HG03520 (cell line): ENCODE measurements at regions not wholly inside any gene's neighbourhood (a gene's known extent, or its start where the extent isn't known, plus 50 kb on each side); places are given as distances from the start of the nearest gene placed in this dataset.

Experiments used
- ATAC-seq: cut with Tn5 transposase; IDR thresholded peaks from one replicate; pipeline ENCODE4 v1.9.1; 2021; ENCODE audit warnings: mild to moderate bottlenecking, moderate library complexity; ENCODE audit not compliant: unreplicated experiment

DNA sequence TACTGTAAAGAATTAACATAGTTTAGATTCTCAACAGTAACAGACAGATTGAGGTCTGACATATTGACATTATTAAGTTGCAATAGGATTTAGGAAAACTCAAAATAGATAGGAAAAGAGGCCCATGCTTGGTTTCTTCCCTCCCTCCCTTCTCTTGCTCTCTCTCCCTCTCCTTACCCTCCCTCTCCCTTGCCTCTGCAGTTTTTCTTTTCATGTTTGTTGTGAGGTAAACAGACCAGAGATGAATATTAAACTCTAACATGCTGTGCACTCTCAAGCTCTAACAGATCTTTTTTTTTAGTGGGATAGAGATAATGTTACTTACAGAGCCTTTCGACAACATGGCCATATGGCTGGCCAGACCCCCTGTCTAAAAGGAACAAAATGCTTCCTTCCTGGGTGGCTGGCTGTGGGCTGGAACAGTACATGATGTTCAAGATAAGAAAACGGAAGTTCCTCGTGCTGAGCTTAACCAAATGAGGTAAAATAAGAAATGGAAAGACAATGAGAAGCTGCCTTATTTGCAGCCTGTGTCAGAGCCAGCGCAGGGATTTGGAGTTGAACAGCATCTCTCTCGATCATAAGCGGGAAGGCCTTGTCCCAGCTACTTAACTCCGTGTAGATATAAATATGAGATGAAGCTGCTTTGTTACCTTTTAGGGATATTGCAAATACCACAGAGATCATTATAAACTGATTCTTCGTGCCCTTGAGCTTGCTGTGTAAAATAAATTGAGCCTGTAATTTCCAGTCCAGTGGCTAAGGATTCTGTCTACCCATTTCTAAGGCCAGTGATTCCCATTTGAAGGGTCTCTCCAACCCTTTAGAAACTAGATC lies 391.9 kb upstream of the NPVF start:
- no peak for ATAC-seq

DNA sequence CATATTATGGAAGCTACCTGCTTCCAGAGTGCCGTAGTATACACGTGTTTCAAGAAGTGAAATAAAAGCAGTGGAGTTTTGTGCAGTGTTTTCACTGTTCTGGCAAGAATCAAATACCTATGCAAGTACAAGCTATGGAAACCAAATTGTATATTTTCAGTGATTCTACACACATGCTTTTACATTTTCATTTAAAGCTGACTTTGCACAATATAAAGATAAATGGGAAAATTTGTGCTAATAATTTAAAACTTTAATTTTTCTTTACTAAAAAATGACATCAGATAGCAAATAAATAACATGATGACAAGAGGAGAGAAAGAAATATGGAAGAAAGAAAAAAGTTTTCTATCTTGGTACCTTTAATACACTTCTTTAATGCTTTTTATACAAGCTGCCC lies 393.7 kb upstream of the NPVF start:
- no peak for ATAC-seq

DNA sequence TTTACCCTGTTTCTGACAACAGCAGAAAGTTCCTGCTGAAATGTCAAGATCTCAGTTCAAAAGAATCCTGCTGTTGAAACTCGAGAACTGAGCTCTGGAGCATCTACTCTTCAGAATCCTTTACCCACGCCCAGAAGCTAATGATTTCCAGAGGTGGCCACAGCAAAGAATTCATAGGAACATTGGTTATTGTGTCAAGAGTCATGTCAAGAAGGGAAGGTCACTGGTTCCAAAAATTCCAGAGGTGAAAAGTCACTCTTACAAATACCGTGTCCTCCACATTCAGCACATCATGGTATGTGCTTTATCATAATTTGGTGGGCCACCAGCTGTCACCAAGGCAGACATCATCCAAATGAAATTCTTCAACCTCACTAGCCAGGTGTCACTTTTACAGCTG lies 394.4 kb upstream of the NPVF start:
- ATAC-seq: no peak

DNA sequence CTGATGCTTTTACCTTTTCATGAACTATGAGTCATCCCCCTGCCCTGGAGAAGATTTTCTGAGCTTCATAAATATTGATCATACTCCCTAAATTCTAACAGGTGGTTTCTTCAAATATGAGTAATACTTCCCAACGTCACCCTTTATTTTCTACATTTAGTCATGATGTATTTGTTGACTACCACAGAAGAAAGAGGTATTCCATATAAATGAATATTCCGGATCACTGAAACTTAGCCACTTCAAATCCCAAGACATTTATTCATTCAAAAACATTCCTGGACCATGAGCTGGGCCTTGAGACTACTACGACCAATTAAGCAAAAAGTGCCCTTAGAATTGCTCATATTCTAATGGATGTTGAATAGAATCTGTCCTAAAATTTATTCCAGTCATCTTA lies 395.8 kb upstream of the NPVF start:
- no peak for ATAC-seq

DNA sequence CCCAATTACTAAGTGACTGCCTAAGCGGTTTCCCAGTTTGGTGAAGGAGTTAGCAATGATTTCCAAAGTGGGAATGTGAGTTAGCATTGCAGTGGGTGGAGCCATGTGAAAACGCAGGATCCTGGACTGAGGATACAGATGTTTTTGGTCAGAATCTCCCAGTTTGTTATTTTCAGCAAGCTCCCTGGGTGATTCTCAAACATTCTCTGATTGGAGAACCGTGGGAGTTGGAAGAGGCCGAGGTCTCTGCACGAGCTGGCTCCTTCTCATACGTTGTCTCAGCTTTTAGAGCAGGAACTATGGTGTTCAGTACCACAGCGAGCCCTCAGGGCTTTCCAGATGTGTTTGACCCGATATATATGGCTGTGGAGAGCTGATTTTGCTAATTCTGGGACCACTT lies 396.5 kb upstream of the NPVF start:
- ATAC-seq: no peak

DNA sequence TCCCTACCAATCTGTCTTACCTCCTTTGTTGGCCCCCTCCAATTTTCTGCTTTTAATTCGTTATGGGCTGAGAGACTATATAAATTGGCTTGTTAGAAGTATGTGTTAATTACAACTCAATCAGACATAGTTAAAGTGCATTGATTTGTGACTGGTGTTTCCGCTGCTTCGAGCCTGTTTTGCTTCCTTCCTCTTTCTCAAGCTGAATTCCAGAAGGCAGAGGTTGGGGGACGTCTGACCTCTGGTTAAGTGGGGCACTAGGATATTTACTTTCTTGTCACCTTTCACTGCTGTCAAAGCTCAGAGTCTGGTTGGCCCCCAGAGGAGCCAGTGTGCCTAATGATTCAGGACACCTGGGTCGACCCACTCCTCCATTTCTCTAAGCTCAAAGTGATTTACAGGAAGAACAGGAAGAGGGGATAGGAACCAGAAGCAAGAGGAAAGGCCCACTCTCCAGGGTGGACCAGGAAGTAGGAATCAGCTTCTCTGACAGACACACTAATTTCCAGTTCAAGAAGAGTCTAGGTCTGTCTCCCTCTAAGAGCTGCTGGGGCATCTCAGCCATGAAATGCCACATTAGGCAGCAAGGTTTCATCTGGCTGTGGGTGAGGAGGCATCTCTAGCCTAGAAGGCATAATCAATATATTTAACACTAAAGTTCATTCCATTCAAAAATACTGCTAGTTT lies 397.2 kb upstream of the NPVF start:
- ATAC-seq: no peak

DNA sequence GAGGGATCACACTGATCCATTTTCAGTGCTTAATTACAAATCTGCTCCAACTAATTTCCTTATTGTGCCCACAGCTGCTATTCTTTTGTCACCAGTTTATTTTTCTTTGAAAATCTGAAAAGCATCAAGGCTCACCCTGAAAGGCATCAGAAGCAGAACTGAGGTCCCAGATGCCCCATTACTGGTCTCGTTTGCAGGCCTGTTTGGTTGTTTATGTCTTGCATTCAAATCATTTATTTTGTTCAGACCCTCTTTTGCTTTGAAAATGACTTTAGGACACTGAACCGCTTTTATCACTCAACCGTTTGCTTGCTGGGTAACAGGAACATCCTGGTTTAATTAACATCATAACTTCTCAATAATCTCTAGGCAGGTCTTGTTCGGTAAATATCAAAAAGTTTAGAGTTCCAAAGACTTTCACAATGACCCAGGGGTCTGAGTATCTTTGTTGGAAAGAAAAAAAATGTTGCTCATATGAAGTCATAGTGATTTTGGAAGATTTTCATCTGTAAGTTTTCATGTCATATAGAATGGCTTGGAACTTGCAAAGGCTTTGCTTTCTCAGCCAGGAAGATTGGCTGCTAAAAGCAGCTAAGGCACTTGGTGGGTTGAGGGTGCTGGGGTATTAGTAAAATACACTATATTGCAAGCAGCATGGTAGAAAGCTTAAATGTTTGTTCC lies 398.3 kb upstream of the NPVF start:
- ATAC-seq: no peak

DNA sequence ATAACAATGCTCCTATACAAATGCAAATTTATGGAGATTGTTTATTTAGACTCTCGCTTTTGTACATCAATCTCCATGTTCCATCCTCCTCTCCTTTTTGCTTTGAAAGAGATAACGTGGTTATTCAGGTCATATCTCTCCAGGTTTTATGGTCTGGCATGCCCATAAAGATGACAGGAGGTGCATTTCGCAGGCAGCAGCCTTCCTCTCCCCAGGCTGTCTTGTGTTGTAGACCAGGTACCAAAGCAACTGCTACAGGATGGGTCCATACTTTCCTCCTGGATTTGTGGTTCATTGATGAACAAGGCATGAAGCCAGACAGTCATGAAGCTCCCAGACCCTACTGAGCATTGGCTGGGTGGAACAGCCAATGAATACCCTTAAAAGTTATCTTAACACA lies 400.2 kb upstream of the NPVF start:
- ATAC-seq: no peak

DNA sequence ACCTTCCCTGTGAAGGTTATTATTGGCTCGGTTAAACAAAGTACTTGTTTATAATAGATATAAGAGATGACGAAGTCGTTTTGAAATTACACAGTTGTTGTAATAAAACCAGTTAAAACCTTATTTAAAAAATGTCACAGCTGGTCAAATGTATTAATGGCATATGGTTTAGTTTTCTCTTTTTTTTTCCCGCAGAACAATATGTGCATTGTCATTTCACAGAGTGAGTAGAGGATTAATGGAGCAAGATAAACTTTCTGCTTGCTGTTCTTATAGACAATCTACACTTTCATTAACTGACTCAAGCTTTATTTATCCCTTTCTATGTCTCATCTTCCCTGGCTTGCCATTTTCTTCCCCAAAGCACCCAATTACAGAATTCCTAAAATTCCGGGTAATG lies 404.3 kb upstream of the NPVF start:
- no peak for ATAC-seq

DNA sequence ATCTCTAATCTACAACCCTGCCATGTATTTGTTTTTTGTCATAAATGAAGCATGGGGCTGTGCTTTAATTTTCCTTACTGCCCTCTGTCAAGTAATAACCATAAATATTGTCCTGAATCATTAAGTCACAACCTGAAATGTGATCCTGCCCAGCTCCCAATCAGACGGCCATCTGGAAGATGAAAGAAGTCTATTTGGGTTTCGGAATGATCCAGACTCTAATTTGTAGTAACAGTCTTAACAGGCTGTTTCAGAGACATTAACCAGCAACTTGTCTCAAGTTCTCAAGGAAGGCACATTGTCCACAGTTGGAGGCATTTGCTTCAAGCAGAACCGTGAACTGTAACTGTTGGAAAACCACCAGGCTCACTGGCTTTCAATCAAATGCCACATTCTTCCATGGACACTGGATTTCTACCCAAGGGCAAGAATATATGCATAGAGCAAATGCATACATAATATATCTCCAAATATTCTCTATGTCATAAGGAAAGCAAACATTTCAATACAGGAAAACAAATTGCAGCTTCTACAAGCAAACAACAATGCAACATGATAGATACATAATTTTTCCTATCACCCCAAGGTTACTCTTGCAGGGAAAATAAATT lies 405.2 kb upstream of the NPVF start:
- no peak for ATAC-seq

DNA sequence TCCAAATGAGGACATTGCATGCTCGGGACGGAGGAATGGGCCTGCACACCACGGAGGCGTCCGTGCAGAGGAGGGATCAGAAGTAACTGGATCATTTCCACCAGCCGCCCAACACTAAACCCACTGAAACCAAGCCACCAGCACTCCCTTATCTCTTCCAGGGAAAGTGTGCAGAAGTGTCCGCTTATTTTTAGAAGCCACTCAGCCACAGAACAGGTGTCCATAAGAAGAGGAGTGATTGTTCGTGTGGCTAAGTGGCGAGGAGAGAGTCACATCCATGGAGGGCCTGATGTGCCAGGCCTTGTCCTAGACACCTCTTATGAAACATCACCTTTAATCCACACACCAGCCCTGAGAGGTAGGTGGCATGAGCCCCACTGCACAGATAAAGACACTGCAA lies 407.9 kb upstream of the NPVF start:
- ATAC-seq: no peak

DNA sequence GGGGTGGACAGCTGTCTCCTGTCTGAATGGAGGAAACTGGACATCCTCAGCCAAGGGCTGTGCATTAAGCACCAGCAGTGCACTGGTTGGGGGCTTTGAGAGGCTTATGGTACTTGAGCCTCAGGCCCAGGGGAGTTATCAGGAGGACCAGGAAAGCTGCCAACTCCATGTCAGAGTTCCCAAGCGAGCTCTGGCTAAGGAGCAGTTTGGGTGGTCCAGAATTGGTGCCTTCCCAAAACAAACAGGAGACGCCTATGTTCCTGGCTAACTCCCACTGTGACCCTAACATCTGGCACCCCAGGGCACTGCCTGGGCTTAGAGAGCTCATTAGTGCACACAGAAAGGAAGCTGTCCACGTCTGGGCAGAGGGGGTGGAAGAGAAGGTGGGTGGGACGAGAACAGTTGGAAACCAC lies 408.6 kb upstream of the NPVF start:
- ATAC-seq: no peak

DNA sequence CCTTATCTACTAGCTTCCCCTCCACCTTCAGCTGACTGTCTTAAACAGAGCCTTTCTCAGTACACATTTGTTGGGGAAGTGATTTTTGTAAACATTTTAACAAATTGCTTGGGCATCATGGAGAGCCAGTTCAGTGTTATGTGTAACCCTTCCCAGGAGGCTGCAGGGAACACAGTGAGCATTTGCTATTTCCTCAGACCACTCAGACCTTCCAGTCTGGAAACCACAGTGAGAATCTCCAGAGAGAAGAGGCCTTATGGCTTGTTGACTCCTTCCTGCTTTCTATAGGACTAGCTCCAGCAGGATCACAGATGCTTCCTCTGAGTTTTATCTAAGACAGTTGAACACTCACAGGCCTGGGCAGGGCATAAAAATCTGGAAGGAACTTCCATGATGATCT lies 409.8 kb upstream of the NPVF start:
- no peak for ATAC-seq

DNA sequence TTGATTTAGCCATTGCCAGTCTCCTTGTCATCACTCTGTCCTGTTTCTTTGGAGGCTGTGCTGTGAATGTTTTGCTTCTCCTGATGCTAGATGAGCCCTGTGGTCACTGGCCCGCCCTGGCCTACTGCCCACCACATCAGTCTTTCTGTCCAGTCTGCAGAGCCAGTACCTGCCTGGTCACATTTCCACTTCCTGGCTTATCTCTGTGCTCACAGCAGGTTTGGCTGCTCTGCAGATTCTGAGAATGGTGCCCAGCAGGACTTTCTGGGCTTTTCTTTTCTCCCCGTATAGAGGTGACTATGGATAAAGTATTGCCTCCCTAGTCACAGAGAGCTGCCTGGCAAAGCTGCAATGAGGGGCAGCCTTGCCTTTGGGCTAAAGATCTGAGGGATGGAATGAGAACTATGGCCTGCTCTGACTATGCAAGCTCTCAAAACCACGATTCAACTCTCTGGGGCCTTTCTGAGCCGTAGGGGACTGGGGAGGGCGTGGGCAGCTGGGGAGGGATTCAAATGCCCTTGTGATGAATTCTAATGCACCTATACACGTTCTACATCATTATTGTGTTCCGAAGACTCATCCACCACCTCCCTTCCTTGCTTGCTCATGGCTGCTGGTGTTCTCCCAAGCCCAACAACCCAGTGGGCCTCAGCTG lies 410.4 kb upstream of the NPVF start:
- no peak for ATAC-seq

DNA sequence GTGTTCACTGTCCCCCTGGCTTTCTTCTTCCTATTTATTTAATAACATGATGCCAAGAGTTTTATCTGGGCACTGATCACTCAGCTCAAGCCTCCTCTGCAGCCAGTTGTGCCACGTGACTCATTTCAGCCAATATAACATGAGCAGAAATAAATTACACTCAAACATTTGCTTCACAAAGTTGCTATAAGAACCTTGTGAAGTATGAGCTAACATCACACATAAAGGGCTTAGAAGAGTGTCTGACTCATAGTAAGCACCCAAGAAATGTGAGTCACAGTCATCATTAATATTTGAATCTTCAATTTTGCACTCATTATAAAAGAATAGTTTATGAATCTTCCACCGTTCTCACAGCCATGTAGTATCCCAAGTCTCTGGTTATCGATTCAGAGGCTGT lies 414.6 kb upstream of the NPVF start:
- ATAC-seq: no peak

DNA sequence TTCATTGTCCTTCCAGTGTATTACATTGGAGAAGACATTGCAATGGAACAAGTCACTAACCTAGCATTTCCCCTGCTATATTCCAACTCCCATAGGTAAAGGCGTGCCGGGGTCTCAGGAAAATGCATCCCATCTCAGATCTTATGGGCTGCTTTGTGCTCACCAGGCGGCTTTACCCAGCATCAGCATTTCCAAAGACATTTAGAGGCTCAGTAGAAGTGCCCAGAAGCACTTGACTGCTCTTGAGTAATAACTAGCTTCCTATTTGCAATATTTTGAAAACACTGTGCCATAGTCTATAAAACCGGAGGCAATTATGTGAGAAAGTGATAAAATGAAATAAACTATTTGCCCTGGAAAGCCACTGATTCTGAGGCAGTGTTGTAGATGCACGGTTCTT lies 415.0 kb upstream of the NPVF start:
- ATAC-seq: no peak

DNA sequence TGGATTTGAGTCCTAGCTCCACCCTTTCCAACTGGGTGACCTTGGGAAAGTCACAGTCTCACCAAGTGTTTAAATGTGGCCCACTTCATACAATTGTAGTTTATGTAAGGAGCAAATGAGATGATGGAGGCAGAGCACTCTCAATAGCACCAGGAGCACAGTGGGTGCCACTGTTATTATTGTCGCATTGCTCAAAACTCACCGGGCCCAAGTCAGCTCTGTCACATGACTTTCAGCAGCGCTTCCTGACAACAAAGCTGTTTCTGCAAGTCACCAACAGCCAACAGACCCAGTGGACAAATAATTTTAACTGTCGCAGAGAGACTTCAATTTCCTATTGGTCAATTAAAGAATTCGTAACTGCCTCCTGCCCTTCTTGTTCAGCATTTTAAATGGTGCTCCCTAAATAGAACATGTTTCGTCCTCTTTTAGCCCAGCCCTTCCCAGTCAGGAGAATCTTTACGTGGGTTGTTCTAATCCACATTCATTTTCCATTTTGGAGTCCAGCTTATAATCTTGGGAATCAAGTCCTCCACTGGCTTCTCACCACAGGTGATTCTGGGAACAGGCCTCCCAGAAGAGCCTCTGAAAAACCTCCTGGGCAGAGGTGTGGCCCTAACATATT lies 415.6 kb upstream of the NPVF start:
- ATAC-seq: no peak

DNA sequence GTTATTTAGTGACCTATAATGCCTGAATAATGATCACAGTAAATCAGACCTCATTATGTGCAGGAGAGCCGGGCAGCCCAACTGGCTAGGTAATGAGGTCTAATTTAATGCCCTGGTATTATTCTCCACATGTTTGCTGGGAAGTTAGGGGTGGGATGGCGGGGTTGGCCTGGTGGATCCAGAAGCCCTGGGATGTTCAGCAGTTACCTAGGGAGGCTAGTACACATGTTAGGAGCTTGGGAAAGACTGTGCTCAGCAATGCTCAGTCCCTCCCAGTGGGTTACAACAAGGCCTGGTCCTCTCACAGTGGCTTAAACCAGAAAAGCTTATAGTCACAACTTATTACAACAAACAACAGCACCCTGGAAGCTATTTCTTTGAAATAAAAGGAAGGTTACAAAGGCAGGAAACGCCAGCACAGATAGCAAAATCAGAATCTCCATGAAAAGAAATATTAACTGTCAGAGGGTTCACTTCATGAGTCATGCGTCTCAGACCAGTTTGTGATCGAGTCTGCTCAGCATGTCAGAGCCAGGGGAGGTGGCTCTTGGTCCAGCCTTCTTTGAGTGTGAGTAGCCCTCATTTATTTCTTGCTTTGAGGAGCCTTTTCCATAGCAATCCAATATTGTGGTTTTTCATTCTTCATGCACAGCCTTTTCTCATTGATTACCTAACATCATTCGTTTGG lies 418.6 kb upstream of the NPVF start:
- no peak for ATAC-seq

DNA sequence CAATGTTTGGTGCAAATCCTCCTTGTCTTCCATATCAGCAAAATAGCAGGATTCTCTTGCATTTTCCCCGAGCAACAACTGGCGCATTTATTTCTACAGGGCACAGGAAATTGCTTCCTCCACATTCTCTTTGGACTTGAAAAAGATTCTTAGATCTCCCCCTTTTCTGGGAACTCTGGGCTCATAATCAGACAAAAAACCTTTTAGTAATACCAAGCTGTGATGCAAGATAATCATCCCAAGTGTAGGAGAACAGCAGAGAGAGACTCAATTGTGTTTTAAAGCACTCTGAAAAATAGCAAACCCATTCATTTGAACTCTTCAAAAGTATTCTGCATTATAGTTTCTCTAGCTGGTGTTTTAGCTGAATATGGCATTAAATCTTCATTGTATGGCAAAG lies 419.6 kb upstream of the NPVF start:
- no peak for ATAC-seq

DNA sequence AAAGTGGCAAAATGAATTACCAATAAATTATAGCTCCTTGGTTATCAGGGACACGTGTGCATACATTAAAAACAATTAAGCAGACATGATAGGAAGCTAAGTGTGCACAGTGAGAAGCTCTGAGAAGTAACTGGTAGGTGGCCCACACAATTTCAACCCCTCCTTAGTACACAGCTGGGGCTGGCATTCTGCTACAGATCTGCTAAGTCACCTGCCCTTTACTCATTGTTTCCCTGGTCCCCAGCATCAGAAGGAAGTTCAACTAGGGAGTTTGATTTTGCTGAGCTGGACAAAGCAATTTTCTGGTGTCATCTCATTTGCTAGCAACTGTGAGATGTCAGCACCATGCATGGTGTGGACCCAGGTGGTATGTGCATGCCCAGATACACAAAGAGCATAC lies 424.1 kb upstream of the NPVF start:
- no peak for ATAC-seq
